KG1 (cell line): ENCODE measurements at regions not wholly inside any gene's neighbourhood (a gene's known extent, or its start where the extent isn't known, plus 50 kb on each side); places are given as distances from the start of the nearest gene placed in this dataset.
A peak's percentile ranks its signal among the peaks of the same experiment; 100 is the strongest.

Experiments
- DNase-seq: peaks from one replicate; lab custom pipeline; 2025; lab: John Stamatoyannopoulos, UW

GRCh38 chr4:32988165-32988811 is 2268.1 kb downstream of the PCDH7 start:
- DNase-seq: no peak

GRCh38 chr4:32991663-32992062 is 2271.5 kb downstream of the PCDH7 start:
- no peak for DNase-seq

GRCh38 chr4:32994981-32995881 is 2275.1 kb downstream of the PCDH7 start:
- DNase-seq: no peak

- no peak for DNase-seq
These were observed 2293.1 kb downstream of the PCDH7 start for GRCh38 chr4:33013282-33013681.

- DNase-seq: no peak
These were observed 2305.1 kb downstream of the PCDH7 start for GRCh38 chr4:33025236-33025635.

- DNase-seq: no peak
These were observed 2309.8 kb downstream of the PCDH7 start for GRCh38 chr4:33029976-33030375.

- no peak for DNase-seq
These were observed 2311.2 kb downstream of the PCDH7 start for GRCh38 chr4:33031328-33031727.

- DNase-seq: no peak
These were observed 2317.3 kb downstream of the PCDH7 start for GRCh38 chr4:33037464-33037863.

GRCh38 chr4:33045334-33045733 is 2325.2 kb downstream of the PCDH7 start:
- DNase-seq: no peak

- DNase-seq: no peak
These were observed 2332.1 kb downstream of the PCDH7 start for GRCh38 chr4:33052241-33052640.

- DNase-seq: no peak
These were observed 2334.0 kb downstream of the PCDH7 start for GRCh38 chr4:33054161-33054560.

GRCh38 chr4:33054656-33055196 is 2334.6 kb downstream of the PCDH7 start:
- no peak for DNase-seq

- no peak for DNase-seq
These were observed 2337.6 kb downstream of the PCDH7 start for GRCh38 chr4:33057736-33058135.

- DNase-seq: no peak
These were observed 2338.8 kb downstream of the PCDH7 start for GRCh38 chr4:33058998-33059397.

- DNase-seq: peak; percentile 11
These were observed 2340.7 kb downstream of the PCDH7 start for GRCh38 chr4:33060674-33061542.

GRCh38 chr4:33061727-33062126 is 2341.6 kb downstream of the PCDH7 start:
- DNase-seq: no peak

- no peak for DNase-seq
These were observed 2342.1 kb downstream of the PCDH7 start for GRCh38 chr4:33062155-33062806.

- no peak for DNase-seq
These were observed 2343.1 kb downstream of the PCDH7 start for GRCh38 chr4:33063241-33063640.

- no peak for DNase-seq
These were observed 2344.1 kb downstream of the PCDH7 start for GRCh38 chr4:33064238-33064637.

GRCh38 chr4:33065749-33066148 is 2345.6 kb downstream of the PCDH7 start:
- DNase-seq: no peak

GRCh38 chr4:33067221-33067620 is 2347.1 kb downstream of the PCDH7 start:
- DNase-seq: no peak

- no peak for DNase-seq
These were observed 2348.4 kb downstream of the PCDH7 start for GRCh38 chr4:33068539-33068938.
